Liver (tissue), 8 donors: ENCODE measurements at regions not wholly inside any gene's neighbourhood (a gene's known extent, or its start where the extent isn't known, plus 50 kb on each side); places are given as distances from the start of the nearest gene placed in this dataset.

Experiments
- DNase-seq: peaks from one replicate; pipeline ENCODE4 v3.0.0-alpha.2; 2017; ENCODE audit warnings: low spot score
- H3K27ac ChIP-seq, 2 donors: one replicate each; pipeline ENCODE4 v1.7.0; 2013; ENCODE audit warnings: inconsistent platforms in 2 of 2, low read length in 2 of 2, control low read depth in 1 of 2, low read depth in 1 of 2, mild to moderate bottlenecking in 1 of 2
- H3K27me3 ChIP-seq, 4 donors: one replicate each; pipeline versions ENCODE4 v1.6.1 to v1.7.0; 2013; ENCODE audit warnings: low read length in 3 of 4, inconsistent platforms in 1 of 4, mild to moderate bottlenecking in 1 of 4, moderate library complexity in 1 of 4; ENCODE audit not compliant: control insufficient read depth in 4 of 4, insufficient read depth in 4 of 4
- H3K36me3 ChIP-seq, 4 donors: one replicate each; pipeline versions ENCODE4 v1.6.1 to v1.7.0; 2013; ENCODE audit warnings: low read length in 3 of 4, mild to moderate bottlenecking in 3 of 4, low read depth in 1 of 4, moderate library complexity in 1 of 4; ENCODE audit not compliant: control insufficient read depth in 4 of 4, insufficient read depth in 3 of 4
- H3K4me1 ChIP-seq, 4 donors: one replicate each; pipeline versions ENCODE4 v1.6.1 to v1.7.0; 2013; ENCODE audit warnings: low read length in 3 of 4, mild to moderate bottlenecking in 3 of 4, moderate library complexity in 1 of 4; ENCODE audit not compliant: control insufficient read depth in 4 of 4, insufficient read depth in 4 of 4
- H3K4me3 ChIP-seq, 3 donors: one replicate each; pipeline versions ENCODE4 v1.6.1 to v1.7.0; 2013; ENCODE audit warnings: low read length in 3 of 3, control low read depth in 1 of 3, low read depth in 1 of 3, mild to moderate bottlenecking in 1 of 3
- H3K9ac ChIP-seq, 2 donors: one replicate each; pipeline ENCODE4 v1.7.0; 2013; ENCODE audit warnings: low read length in 2 of 2, mild to moderate bottlenecking in 2 of 2, moderate library complexity in 2 of 2, control low read depth in 1 of 2, low read depth in 1 of 2
- H3K9me3 ChIP-seq, 4 donors: one replicate each; pipeline versions ENCODE4 v1.6.1 to v1.7.0; 2013; ENCODE audit warnings: low read length in 3 of 4; ENCODE audit not compliant: control insufficient read depth in 4 of 4
- CTCF ChIP-seq: fragments of 150-350 bp; IDR thresholded peaks from 2 replicates; pipeline ENCODE4 v1.5.1; 2017; ENCODE audit warnings: improper control_type of control experiment, low read depth, low read length; ENCODE audit not compliant: missing input control
- FOXA1 ChIP-seq: IDR thresholded peaks from 2 replicates; pipeline ENCODE4 v1.6.1; 2016; ENCODE audit warnings: antibody characterized with exemption
- HNF4A ChIP-seq, 2 donors: conservative IDR thresholded peaks; 2 replicates each; pipeline ENCODE4 v1.6.1; 2016; ENCODE audit warnings: antibody characterized with exemption in 2 of 2, mild to moderate bottlenecking in 2 of 2
- HNF4G ChIP-seq: IDR thresholded peaks from 2 replicates; pipeline ENCODE4 v1.6.1; 2016; ENCODE audit warnings: antibody characterized with exemption
- JUND ChIP-seq, 2 donors: IDR thresholded peaks; 2 replicates each; pipeline ENCODE4 v1.6.1; 2016; ENCODE audit warnings: antibody characterized with exemption in 2 of 2
- MAX ChIP-seq: IDR thresholded peaks from 2 replicates; pipeline ENCODE4 v1.6.1; 2016; ENCODE audit warnings: antibody characterized with exemption
- NR2F2 ChIP-seq: IDR thresholded peaks from 2 replicates; pipeline ENCODE4 v1.6.1; 2016; ENCODE audit warnings: antibody characterized with exemption
- RAD21 ChIP-seq, 2 donors: IDR thresholded peaks; 2 replicates each; pipeline ENCODE4 v1.6.1; 2016; ENCODE audit warnings: antibody characterized with exemption in 2 of 2, mild to moderate bottlenecking in 2 of 2
- RXRA ChIP-seq, 2 donors: IDR thresholded peaks; 2 replicates each; pipeline ENCODE4 v1.6.1; 2017 to 2018; ENCODE audit warnings: antibody characterized with exemption in 2 of 2, mild to moderate bottlenecking in 1 of 2
- SP1 ChIP-seq: IDR thresholded peaks from 2 replicates; pipeline ENCODE4 v1.6.1; 2018; ENCODE audit warnings: antibody characterized with exemption, mild to moderate bottlenecking
- TAF1 ChIP-seq: conservative IDR thresholded peaks from 2 replicates; pipeline ENCODE4 v1.6.1; 2016; ENCODE audit warnings: antibody characterized with exemption, mild to moderate bottlenecking
- YY1 ChIP-seq: IDR thresholded peaks from 2 replicates; pipeline ENCODE4 v1.6.1; 2016; ENCODE audit warnings: antibody characterized with exemption, mild to moderate bottlenecking
- WGBS: extraction: QIAGEN DNeasy Blood & Tissue Kit; methylation state at CpG from one replicate; pipeline ENCODE4 v1.1.7; 2013; 5-methylcytosine and 5-hydroxymethylcytosine counted together
- TF ChIP-seq, protein P1 (sequence below): IDR thresholded peaks from 2 replicates; pipeline ENCODE4 v1.6.1; 2016; ENCODE audit warnings: antibody characterized with exemption
- TF ChIP-seq, protein P2 (sequence below): IDR thresholded peaks from 2 replicates; pipeline ENCODE4 v1.6.1; 2016; ENCODE audit warnings: antibody characterized with exemption, mild to moderate bottlenecking
- donor health status: healthy.
- donor health status: healthy.
- donor health status: healthy.
- donor health status: healthy.
- donor health status: healthy.

DNA sequence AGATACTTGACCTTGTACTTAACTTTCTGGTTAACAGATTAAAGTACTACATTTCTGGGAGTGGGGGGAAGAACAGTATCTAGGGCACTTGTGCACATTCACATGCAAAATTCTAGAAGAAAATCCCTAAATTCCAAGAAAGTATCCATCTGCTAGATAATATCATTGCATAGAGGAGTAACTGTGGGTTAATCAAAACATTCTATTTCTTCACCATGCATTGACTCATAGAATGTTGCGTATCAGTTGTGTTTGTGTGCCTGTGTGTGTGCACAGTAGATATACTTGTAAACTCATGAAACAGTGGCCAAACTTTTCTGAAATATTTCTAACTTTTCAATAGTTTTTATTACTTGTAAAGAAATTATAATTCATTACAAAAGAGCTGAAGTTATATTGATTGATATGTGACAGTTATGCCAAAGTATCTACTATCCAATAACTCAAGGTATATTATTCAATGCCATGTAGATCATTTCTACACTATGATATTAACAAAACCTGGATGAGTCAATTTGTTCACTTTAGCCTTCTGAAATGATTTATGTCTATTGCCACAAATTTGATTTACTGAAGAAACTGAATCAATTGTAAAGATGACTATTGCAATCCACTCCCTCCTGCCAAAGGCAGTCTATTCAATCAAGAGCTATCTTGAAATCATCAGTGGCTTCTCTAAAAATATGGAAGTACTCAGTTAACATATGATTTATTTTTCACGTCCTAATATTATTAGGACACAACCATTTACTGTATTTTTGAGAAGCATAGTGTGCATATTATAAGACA, 756.7 kb upstream of the ARGLU1 start:
- no peak overlapping the region for H3K4me3 ChIP-seq
- H3K36me3 ChIP-seq: no peaks in the 10 kb centered on the region
- H3K4me1 ChIP-seq: no peaks in the 10 kb centered on the region
- no peak for DNase-seq
- no peaks in the 10 kb centered on the region for H3K9me3 ChIP-seq
- 83% methylated on average over 2 of the region's 2 CpGs for WGBS
- H3K9ac ChIP-seq: no peak overlapping the region
- no peak overlapping the region for H3K27ac ChIP-seq
- no peaks in the 10 kb centered on the region for H3K27me3 ChIP-seq
- no peak for TF ChIP-seq YY1
- no peak for TF ChIP-seq HNF4G
- TF ChIP-seq TAF1: no peak
- no peak for TF ChIP-seq CTCF
- no peak for TF ChIP-seq SP1
- TF ChIP-seq HNF4A (conservative IDR thresholded peaks at IDR 0.05): no peak
- no peak for TF ChIP-seq RAD21 (IDR thresholded peaks at IDR 0.05)
- TF ChIP-seq, protein P1, sequence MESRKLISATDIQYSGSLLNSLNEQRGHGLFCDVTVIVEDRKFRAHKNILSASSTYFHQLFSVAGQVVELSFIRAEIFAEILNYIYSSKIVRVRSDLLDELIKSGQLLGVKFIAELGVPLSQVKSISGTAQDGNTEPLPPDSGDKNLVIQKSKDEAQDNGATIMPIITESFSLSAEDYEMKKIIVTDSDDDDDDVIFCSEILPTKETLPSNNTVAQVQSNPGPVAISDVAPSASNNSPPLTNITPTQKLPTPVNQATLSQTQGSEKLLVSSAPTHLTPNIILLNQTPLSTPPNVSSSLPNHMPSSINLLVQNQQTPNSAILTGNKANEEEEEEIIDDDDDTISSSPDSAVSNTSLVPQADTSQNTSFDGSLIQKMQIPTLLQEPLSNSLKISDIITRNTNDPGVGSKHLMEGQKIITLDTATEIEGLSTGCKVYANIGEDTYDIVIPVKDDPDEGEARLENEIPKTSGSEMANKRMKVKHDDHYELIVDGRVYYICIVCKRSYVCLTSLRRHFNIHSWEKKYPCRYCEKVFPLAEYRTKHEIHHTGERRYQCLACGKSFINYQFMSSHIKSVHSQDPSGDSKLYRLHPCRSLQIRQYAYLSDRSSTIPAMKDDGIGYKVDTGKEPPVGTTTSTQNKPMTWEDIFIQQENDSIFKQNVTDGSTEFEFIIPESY: no peak
- TF ChIP-seq JUND (IDR thresholded peaks at IDR 0.05): no peak
- TF ChIP-seq, protein P2, sequence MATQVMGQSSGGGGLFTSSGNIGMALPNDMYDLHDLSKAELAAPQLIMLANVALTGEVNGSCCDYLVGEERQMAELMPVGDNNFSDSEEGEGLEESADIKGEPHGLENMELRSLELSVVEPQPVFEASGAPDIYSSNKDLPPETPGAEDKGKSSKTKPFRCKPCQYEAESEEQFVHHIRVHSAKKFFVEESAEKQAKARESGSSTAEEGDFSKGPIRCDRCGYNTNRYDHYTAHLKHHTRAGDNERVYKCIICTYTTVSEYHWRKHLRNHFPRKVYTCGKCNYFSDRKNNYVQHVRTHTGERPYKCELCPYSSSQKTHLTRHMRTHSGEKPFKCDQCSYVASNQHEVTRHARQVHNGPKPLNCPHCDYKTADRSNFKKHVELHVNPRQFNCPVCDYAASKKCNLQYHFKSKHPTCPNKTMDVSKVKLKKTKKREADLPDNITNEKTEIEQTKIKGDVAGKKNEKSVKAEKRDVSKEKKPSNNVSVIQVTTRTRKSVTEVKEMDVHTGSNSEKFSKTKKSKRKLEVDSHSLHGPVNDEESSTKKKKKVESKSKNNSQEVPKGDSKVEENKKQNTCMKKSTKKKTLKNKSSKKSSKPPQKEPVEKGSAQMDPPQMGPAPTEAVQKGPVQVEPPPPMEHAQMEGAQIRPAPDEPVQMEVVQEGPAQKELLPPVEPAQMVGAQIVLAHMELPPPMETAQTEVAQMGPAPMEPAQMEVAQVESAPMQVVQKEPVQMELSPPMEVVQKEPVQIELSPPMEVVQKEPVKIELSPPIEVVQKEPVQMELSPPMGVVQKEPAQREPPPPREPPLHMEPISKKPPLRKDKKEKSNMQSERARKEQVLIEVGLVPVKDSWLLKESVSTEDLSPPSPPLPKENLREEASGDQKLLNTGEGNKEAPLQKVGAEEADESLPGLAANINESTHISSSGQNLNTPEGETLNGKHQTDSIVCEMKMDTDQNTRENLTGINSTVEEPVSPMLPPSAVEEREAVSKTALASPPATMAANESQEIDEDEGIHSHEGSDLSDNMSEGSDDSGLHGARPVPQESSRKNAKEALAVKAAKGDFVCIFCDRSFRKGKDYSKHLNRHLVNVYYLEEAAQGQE: no peak
- TF ChIP-seq RXRA (IDR thresholded peaks at IDR 0.05): no peak
- no peak for TF ChIP-seq NR2F2
- TF ChIP-seq FOXA1: no peak
- TF ChIP-seq MAX: no peak

- no peak for TF ChIP-seq HNF4A (conservative IDR thresholded peaks at IDR 0.05)
- no peak for TF ChIP-seq MAX
- TF ChIP-seq NR2F2: no peak
- TF ChIP-seq CTCF: no peak
- no peaks in the 10 kb centered on the region for H3K27me3 ChIP-seq
- no peaks in the 10 kb centered on the region for H3K4me1 ChIP-seq
- H3K9me3 ChIP-seq: no peaks in the 10 kb centered on the region
- H3K9ac ChIP-seq: no peak overlapping the region
- H3K27ac ChIP-seq: no peak overlapping the region
- DNase-seq: no peak
- H3K4me3 ChIP-seq: no peak overlapping the region
- no peaks in the 10 kb centered on the region for H3K36me3 ChIP-seq
- 82% methylated on average over 2 of the region's 2 CpGs for WGBS
These were observed 754.3 kb upstream of the ARGLU1 start for GRCh38 chr13:107322228-107322627.
